H9 (cell line): ENCODE measurements at regions not wholly inside any gene's neighbourhood (a gene's known extent, or its start where the extent isn't known, plus 50 kb on each side); places are given as distances from the start of the nearest gene placed in this dataset.

Experiments used
- DNase-seq: peaks from one replicate; pipeline ENCODE4 v3.0.0-alpha.2; 2017
- H2AFZ ChIP-seq: one replicate; pipeline ENCODE4 v1.6.1; 2013; ENCODE audit warnings: mild to moderate bottlenecking, low read length, control low read depth, moderate library complexity
- H2AK5ac ChIP-seq: 2 replicates; pipeline ENCODE4 v1.6.1; 2013; ENCODE audit warnings: low read length, control low read depth, mixed read lengths; ENCODE audit not compliant: insufficient read length
- H2BK120ac ChIP-seq: one replicate; pipeline ENCODE4 v1.6.1; 2013; ENCODE audit warnings: low read depth, mild to moderate bottlenecking, low read length, control low read depth, inconsistent platforms; ENCODE audit not compliant: poor library complexity, severe bottlenecking
- H2BK12ac ChIP-seq: 2 replicates; pipeline ENCODE4 v1.6.1; 2013; ENCODE audit warnings: low read length, control low read depth, mixed read lengths, low read depth; ENCODE audit not compliant: insufficient read length
- H2BK15ac ChIP-seq: 2 replicates; pipeline ENCODE4 v1.6.1; 2013; ENCODE audit warnings: low read depth, low read length, control low read depth
- H2BK20ac ChIP-seq: one replicate; pipeline ENCODE4 v1.6.1; 2013; ENCODE audit warnings: low read depth, mild to moderate bottlenecking, low read length, control low read depth, inconsistent platforms; ENCODE audit not compliant: poor library complexity, severe bottlenecking
- H2BK5ac ChIP-seq: 2 replicates; pipeline ENCODE4 v1.6.1; 2013; ENCODE audit warnings: low read length, control low read depth, mixed read lengths; ENCODE audit not compliant: insufficient read length
- H3K14ac ChIP-seq: 2 replicates; pipeline ENCODE4 v1.6.1; 2013; ENCODE audit warnings: low read length, control low read depth; ENCODE audit not compliant: insufficient read depth
- H3K18ac ChIP-seq: 2 replicates; pipeline ENCODE4 v1.6.1; 2013; ENCODE audit warnings: low read depth, mild to moderate bottlenecking, mixed read lengths, low read length, control low read depth; ENCODE audit not compliant: insufficient read length
- H3K23ac ChIP-seq: 2 replicates; pipeline ENCODE4 v1.6.1; 2013; ENCODE audit warnings: low read length, control low read depth, mixed read lengths, low read depth; ENCODE audit not compliant: insufficient read length
- H3K23me2 ChIP-seq: 2 replicates; pipeline ENCODE4 v1.6.1; 2013; ENCODE audit warnings: low read depth, mild to moderate bottlenecking, mixed read lengths, low read length, control low read depth; ENCODE audit not compliant: insufficient read length, poor library complexity, severe bottlenecking
- H3K27ac ChIP-seq: 2 replicates; pipeline ENCODE4 v1.5.1; 2013; ENCODE audit warnings: low read length, control low read depth, mixed read lengths, low read depth; ENCODE audit not compliant: insufficient read length
- H3K27me3 ChIP-seq: 2 replicates; pipeline ENCODE4 v1.6.1; 2013; ENCODE audit warnings: low read length, control low read depth, inconsistent platforms; ENCODE audit not compliant: insufficient read depth
- H3K4ac ChIP-seq: 2 replicates; pipeline ENCODE4 v1.6.1; 2013; ENCODE audit warnings: low read depth, mild to moderate bottlenecking, control low read depth, inconsistent platforms, low read length, moderate library complexity
- H3K4me1 ChIP-seq: 2 replicates; pipeline ENCODE4 v1.6.1; 2013; ENCODE audit warnings: low read length, control low read depth, inconsistent platforms; ENCODE audit not compliant: insufficient read depth
- H3K4me2 ChIP-seq: 2 replicates; pipeline ENCODE4 v1.6.1; 2013; ENCODE audit warnings: low read length, control low read depth, mixed read lengths; ENCODE audit not compliant: insufficient read length, insufficient read depth
- H3K56ac ChIP-seq: 2 replicates; pipeline ENCODE4 v1.6.1; 2013; ENCODE audit warnings: low read depth, mild to moderate bottlenecking, mixed read lengths, low read length, control low read depth; ENCODE audit not compliant: insufficient read length
- H3K79me1 ChIP-seq: 2 replicates; pipeline ENCODE4 v1.6.1; 2013; ENCODE audit warnings: low read depth, mild to moderate bottlenecking, moderate library complexity, low read length, control low read depth, inconsistent platforms; ENCODE audit not compliant: insufficient read depth, poor library complexity, severe bottlenecking
- H3K79me2 ChIP-seq: 2 replicates; pipeline ENCODE4 v1.6.1; 2013; ENCODE audit warnings: low read length, control low read depth, inconsistent platforms; ENCODE audit not compliant: insufficient read depth
- H3K9ac ChIP-seq: 2 replicates; pipeline ENCODE4 v1.6.1; 2013; ENCODE audit warnings: low read length, control low read depth, mixed read lengths; ENCODE audit not compliant: insufficient read length; ENCODE audit errors: extremely low read depth
- H3K9me3 ChIP-seq: one replicate; pipeline ENCODE4 v1.6.1; 2013; ENCODE audit warnings: low read depth, low read length, inconsistent platforms; ENCODE audit not compliant: control insufficient read depth
- H3T11ph ChIP-seq: one replicate; pipeline ENCODE4 v1.6.1; 2013; ENCODE audit warnings: mild to moderate bottlenecking, low read length, control low read depth, inconsistent platforms
- H4K20me1 ChIP-seq: one replicate; pipeline ENCODE4 v1.6.1; 2013; ENCODE audit not compliant: control insufficient read depth, insufficient read length, insufficient read depth
- H4K5ac ChIP-seq: 2 replicates; pipeline ENCODE4 v1.6.1; 2013; ENCODE audit warnings: low read depth, mild to moderate bottlenecking, mixed read lengths, low read length, control low read depth; ENCODE audit not compliant: insufficient read length
- H4K8ac ChIP-seq: replicated peaks from 2 replicates; pipeline ENCODE4 v1.6.1; 2013; ENCODE audit warnings: low read length, control low read depth, mixed read lengths, low read depth; ENCODE audit not compliant: insufficient read length
- H4K91ac ChIP-seq: 2 replicates; pipeline ENCODE4 v1.6.1; 2013; ENCODE audit warnings: low read depth, mild to moderate bottlenecking, moderate library complexity, mixed read lengths, low read length, control low read depth; ENCODE audit not compliant: insufficient read length
- H3K27ac Mint-ChIP-seq, 3 experiments: 2 replicates in 2 of 3; 3 replicates in 1 of 3; pipeline ENCODE4 v1.8.0; 2020 to 2021; ENCODE audit warnings: mixed read lengths in 3 of 3, mild to moderate bottlenecking in 1 of 3, moderate library complexity in 1 of 3
- H3K27me3 Mint-ChIP-seq: 2 replicates; pipeline ENCODE4 v1.8.0; 2021; ENCODE audit warnings: low read depth, mild to moderate bottlenecking, moderate library complexity, mixed read lengths
- H3K36me3 Mint-ChIP-seq, 3 experiments: 2 replicates in 2 of 3; 3 replicates in 1 of 3; pipeline ENCODE4 v1.8.0; 2020 to 2021; ENCODE audit warnings: low read depth in 3 of 3, mixed read lengths in 3 of 3; ENCODE audit not compliant: insufficient read depth in 1 of 3
- H3K4me1 Mint-ChIP-seq, 2 experiments: 2 replicates each; pipeline ENCODE4 v1.8.0; 2020; ENCODE audit warnings: mixed read lengths in 2 of 2
- H3K4me3 Mint-ChIP-seq, 2 experiments: 2 replicates in 1 of 2; 3 replicates in 1 of 2; pipeline ENCODE4 v1.8.0; 2020 to 2021; ENCODE audit warnings: mild to moderate bottlenecking in 2 of 2, mixed read lengths in 2 of 2, moderate library complexity in 1 of 2
- H3K9me3 Mint-ChIP-seq, 2 experiments: 2 replicates in 1 of 2; 3 replicates in 1 of 2; pipeline ENCODE4 v1.8.0; 2020; ENCODE audit warnings: mild to moderate bottlenecking in 2 of 2, mixed read lengths in 2 of 2, moderate library complexity in 1 of 2
- CTCF ChIP-seq: fragments of 200-600 bp; sonication (generic); conservative IDR thresholded peaks from 3 replicates; pipeline ENCODE4 v1.8.0; 2021; ENCODE audit warnings: antibody characterized with exemption, mild to moderate bottlenecking
- WGBS: extraction: QIAGEN DNeasy Blood & Tissue Kit; methylation state at CpG from one replicate; pipeline ENCODE4 v1.1.7; 2013; ENCODE audit warnings: missing lambda C conversion rate, low lambda C conversion rate, mixed read lengths; ENCODE audit not compliant: insufficient read length; ENCODE audit errors: extremely low coverage; 5-methylcytosine and 5-hydroxymethylcytosine counted together

- no peaks in the 10 kb centered on the region for H3K4me1 Mint-ChIP-seq
Observed at GRCh38 chr17:6926667-6927066, 69.2 kb upstream of the ALOX12 start.

More at GRCh38 chr17:6926667-6927066, 69.2 kb upstream of the ALOX12 start:
- Histone ChIP-seq H2BK20ac (no peak overlapping the region), H3K23me2 (no peaks in the 10 kb centered on the region), H3K18ac (no peak overlapping the region), H3K9me3 (no peaks in the 10 kb centered on the region), H4K91ac (no peak overlapping the region), H3K9ac (no peak overlapping the region), H3K79me1 (no peaks in the 10 kb centered on the region), H3K56ac (no peak overlapping the region), H2AFZ (no peak overlapping the region), H2BK12ac (no peak overlapping the region), H2BK15ac (no peak overlapping the region), H3K27me3 (no peaks in the 10 kb centered on the region), H3K4ac (no peak overlapping the region), H3K27ac (no peak overlapping the region), H2AK5ac (no peak overlapping the region), H4K20me1 (no peaks in the 10 kb centered on the region), H3K4me1 (no peaks in the 10 kb centered on the region), H4K8ac (no peak overlapping the region), H3K79me2 (no peaks in the 10 kb centered on the region; the same call in 1 of the 2 replicates), H3K23ac (no peak overlapping the region), H3T11ph (no peak overlapping the region), H2BK120ac (no peak overlapping the region), H4K5ac (no peak overlapping the region), H3K14ac (no peak overlapping the region), H3K4me2 (no peak overlapping the region), H2BK5ac (no peak overlapping the region)
- DNase-seq, result no peak
- Mint-ChIP-seq H3K9me3 (peaks cover 17 to 61% of the 10 kb centered on the region in 2 experiments), H3K27me3 (peaks cover 29% of the 10 kb centered on the region), H3K36me3 (peaks cover 3 to 47% (median 8%) of the 10 kb centered on the region in 3 experiments; a peak in 6 of 7 replicates), H3K4me3 (no peak overlapping the region), H3K27ac (no peak overlapping the region)
- TF ChIP-seq CTCF, result no peak
- no CpG with 5 or more reads among the region's 2 CpGs for WGBS
